KG1 (cell line): ENCODE measurements at regions not wholly inside any gene's neighbourhood (a gene's known extent, or its start where the extent isn't known, plus 50 kb on each side); places are given as distances from the start of the nearest gene placed in this dataset.

Source experiments
- DNase-seq: peaks from one replicate; lab custom pipeline; 2025; lab: John Stamatoyannopoulos, UW

GRCh38 chr13:83216479-83217245 is 665.6 kb downstream of the SLITRK1 start:
- DNase-seq = no peak

DNA sequence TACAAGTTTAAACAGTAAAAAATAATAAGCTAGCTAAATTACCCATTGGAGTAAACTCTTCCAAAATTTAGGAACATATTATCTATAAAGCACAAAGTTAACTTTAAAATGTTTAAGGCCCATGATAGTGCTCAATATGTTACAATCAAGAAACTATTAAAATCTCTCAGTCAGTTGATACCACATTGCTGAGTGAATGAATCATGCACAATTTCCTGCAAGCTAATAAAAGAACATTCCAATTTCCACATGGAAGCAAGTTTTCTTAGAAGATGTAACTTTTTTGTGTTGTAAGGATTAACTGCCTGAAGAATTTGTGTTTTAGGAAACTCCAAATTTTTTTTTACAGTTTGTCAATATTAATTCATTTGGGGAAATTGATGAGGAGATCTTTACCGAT is 666.6 kb downstream of the SLITRK1 start:
- DNase-seq = no peak

GRCh38 chr13:83214452-83214851 is 667.8 kb downstream of the SLITRK1 start:
- DNase-seq = no peak

GRCh38 chr13:83211301-83211700 is 671.0 kb downstream of the SLITRK1 start:
- no peak for DNase-seq

GRCh38 chr13:83204886-83205285 is 677.4 kb downstream of the SLITRK1 start:
- DNase-seq = no peak

DNA sequence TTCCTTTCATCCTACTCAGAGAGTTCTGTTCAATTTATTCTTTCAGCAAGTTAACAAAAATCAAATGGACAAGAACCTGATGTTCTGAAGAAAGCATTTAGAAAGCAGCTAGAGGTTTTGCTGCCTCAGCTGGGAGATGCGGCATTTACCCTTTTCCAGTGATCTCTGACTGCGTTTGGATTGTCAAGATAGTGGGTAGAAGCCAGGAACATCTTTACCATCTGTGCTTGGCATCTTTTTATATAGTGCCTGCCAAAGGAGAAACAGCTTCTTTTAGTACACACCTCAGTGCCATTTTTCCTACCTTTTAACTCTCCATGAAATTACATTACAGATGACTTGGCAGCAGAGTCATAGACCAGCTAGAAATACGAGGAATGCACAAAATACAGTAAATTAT is 680.8 kb downstream of the SLITRK1 start:
- no peak for DNase-seq

DNA sequence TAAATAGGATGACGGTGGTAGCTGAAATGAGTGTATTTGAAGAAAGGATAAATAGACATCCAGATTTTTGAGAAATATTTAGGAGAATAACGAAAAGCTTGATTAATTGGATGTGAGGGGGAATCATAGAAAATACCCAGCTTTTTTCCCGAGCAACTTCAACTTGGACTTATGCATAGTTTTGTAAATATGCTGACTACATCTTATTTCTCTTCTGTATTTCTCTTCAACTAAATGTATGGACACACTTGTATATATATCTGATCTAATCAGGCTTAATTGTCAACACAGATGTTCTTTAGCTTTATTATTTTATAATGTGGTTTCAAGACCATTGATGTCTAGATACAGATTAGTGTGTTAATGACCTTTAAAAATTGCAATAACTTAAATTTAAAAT is 685.0 kb downstream of the SLITRK1 start:
- no peak for DNase-seq

- no peak for DNase-seq
Measured at GRCh38 chr13:83190020-83190419, 692.3 kb downstream of the SLITRK1 start.

GRCh38 chr13:83184819-83185218 is 697.5 kb downstream of the SLITRK1 start:
- no peak for DNase-seq

DNA sequence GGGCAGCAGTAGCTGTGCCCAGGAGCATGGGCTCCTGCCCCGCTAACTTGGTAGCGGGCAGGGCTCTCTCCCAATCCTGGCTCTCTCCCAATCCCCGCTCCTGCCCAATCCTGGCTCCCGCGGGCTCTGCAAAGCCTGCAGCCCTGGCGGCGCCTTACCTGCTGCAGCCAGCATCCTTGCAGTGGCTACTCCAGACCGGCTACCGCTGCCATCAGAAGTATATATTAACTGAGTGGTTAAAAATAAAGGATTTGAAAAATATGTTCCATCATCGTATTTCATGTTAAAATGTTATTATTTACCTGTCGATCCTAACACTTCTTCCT is 698.2 kb downstream of the SLITRK1 start:
- DNase-seq = no peak

DNA sequence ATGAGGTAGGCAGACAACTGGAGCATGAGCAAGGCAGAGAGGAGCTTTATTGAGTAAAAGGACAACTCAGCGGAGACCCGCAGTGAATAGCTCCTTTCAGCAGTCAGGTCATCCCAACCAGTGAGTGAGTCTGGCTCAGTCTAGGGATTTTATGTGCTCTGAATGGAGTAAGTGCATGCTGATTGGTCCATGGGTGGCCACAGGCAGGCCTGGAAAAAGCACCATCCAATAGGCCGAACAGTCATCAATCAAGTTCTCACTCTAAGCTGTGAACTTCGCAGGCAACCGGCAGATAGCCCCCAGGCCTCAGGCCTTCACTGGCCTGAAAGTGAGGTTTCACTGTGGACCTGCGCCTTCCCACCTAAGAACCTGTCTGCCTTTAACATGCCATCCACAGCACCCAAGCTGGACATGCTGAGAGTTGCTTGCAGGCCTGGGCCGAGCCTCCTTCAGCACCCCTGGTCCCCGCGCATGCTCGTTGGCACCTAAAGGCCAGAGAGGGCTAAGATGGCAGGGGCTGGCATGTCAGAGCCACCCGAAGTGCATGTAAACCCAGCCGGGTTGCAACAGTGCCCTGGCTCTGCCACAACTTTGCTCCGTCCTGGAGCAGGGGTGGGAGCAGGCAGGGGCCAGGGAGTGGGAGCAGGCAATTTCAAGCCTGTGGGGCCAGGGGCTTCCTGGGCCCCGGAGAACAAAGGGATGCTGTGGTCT is 698.7 kb downstream of the SLITRK1 start:
- DNase-seq = no peak

GRCh38 chr13:83182845-83183244 is 699.4 kb downstream of the SLITRK1 start:
- DNase-seq = no peak

DNA sequence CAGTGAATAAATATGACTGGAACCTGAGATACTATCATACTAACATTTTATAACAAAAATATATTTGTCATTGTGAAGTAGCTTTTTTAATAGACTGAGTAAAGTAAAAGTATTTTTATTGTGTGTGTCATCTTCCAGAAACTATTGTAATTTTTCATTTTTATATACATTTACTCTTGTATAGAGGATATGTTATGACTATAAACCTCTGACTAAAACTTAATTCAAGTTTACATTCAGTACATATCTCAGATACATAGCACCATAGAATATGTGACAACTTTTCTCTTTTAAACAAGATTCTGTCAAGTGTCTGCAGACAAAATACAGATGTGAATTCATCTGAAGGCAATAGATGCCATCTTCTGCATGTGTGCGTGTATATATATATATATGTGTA is 704.3 kb downstream of the SLITRK1 start:
- DNase-seq = no peak

DNA sequence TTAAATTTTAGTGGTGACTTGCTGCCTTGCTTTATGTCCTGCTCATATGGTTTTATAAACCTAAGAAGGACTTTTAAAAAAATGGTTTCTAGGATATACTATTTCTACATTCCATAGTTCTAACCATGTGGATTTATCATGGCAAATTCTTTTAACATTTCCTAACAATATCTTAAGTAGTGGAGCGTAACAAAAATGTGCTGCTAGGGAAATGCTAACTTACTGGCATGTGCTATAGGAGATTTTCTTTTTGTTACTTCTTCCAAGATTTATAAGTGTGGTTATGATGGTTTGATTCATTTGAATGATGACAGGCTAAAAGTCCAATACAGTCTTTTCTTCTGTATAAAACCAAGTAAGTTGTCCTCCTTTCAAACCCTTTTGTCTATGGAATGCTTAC is 713.7 kb downstream of the SLITRK1 start:
- DNase-seq = no peak

GRCh38 chr13:83167203-83167602 is 715.1 kb downstream of the SLITRK1 start:
- no peak for DNase-seq

DNA sequence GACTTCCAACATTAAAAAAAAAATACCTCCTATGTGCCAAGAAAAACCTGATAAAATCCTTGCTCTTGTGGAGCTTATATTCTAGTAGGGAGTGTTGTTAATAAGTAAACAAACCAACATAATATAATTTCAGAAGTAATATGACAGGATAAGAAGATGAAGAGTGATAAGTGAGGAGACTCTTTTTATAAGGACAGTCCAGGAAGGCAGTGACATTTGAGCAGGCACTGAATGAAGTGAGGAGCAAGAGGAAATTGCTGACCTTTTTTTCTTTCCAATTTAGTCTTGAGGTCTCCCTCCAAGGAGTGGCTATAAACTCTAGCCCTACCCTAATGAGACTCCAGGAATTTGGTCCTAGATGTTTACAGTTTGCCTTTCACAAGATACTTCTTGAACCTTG is 715.7 kb downstream of the SLITRK1 start:
- DNase-seq = no peak

DNA sequence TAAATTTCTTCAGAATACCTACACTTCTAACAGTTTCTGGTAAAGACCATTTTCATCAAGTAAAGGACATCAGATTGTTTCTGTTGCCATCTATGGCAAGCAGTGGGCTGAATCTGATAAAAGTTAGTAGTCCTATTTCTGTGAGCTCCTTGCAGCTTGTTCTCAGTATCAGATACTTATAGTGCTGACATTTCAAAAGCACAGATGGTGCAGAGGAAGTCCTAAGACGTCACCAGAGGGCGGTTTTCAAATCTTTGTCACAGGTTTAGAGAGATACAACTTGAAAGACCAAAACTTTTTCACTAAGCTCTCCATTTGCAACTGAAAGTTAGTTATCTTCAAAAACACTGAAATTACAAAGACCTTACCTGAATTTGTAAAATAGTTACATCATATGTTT is 719.8 kb downstream of the SLITRK1 start:
- DNase-seq = no peak

DNA sequence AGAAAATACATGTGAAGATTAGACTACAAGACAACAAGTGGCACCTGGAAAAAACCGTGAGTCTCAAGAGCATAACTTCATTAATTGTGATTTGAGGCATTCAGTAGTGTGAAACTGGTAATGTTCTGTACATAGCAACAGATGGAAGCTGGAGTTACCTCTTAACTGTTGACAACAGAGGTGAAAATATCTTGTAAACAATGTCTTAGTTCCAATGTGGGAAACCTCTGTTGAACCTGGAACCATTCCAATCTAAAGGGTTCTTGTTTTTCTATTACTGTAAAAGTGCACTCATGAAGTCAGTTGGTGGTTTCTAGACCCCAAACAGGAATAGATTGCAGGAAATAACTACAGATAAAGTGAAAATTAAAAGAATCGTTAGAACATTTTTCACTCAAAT is 728.4 kb downstream of the SLITRK1 start:
- peak; percentile 38 for DNase-seq

- DNase-seq = no peak
Measured at GRCh38 chr13:83151308-83151660, 731.0 kb downstream of the SLITRK1 start.

DNA sequence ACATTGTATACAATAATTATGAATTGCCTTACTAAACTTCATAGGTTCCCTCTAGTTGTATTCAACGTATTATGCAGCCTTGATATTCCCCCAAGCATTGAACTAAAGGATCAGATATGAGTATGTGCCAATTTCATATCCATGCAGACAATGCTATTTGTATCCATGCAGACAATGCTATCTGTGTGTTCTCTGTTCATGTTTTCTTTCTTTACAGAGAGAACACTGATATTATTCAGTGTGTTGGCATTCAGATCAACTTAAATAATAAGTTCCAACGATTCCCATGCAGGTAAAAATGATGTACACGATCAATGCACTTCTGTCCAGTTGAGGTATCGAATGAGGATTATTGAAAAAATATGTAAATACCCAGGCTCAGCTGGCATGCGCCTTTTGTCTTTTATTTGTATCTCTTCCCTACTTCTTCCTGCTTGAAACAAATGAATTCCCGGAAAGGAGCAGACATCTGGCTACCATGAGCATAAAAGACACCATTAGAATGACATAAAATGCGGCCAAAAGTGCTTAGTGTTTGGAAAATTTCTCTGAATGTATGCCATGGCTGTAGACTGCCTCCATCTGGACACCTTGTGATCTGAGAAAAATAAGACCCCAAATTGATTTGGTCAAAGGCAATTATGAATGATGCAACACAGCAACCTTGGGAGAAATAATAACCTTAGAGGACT is 731.5 kb downstream of the SLITRK1 start:
- DNase-seq = no peak

DNA sequence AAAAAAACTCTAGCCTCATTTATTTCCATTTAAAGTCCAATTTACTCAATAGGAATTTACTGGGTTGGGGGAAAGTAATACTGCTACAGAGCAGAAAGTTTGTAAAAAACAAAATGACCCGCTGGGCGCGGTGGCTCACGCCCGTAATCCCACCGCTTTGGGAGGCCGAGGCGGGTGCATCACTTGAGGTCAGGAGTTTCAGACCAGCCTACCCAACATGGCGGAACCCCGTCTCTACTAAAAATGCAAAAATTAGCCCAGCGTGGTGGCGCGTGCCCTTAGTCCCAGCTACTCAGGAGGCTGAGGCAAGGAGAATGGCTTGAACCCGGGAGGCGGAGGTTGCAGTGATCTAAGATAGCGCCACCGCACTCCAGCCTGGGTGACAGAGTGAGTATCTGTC is 745.6 kb downstream of the SLITRK1 start:
- no peak for DNase-seq

DNA sequence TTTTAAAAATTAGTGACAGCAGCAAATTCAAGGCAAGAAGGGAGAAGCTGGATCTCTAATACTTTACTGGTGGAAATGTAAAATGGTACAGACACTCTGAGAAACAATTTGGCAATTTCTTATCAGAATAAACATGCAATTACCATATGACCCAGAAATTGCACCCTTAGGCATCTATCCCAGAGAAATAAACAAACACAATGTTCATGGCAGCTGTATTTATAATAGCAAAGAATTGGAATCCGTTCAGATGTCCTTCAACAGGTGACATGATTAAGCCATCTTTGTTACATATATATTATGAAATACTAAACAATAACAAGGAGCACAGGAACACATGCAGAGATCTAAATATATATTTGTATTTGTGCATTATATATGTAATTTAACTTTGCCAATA is 756.5 kb downstream of the SLITRK1 start:
- DNase-seq = no peak

- DNase-seq = no peak
Measured at GRCh38 chr13:83121896-83122295, 760.4 kb downstream of the SLITRK1 start.
